DND-41 (cell line): ENCODE measurements at regions not wholly inside any gene's neighbourhood (a gene's known extent, or its start where the extent isn't known, plus 50 kb on each side); places are given as distances from the start of the nearest gene placed in this dataset.

Source experiments
- ATAC-seq: fragments of 200-7000 bp; cut with Tn5 transposase; 3 replicates; pipeline ENCODE4 v1.9.1; 2021; ENCODE audit warnings: low read depth; ENCODE audit not compliant: insufficient read depth
- DNase-seq: peaks from one replicate; pipeline ENCODE4 v3.0.0-alpha.2; 2020
- H2AFZ ChIP-seq: 2 replicates; pipeline ENCODE4 v1.6.0; 2012; ENCODE audit warnings: low read depth, low read length
- H3K27ac ChIP-seq: 2 replicates; pipeline ENCODE4 v1.5.1; 2012; ENCODE audit warnings: low read length, inconsistent platforms
- H3K27me3 ChIP-seq: fragments of 200-600 bp; sonication (generic); 2 replicates; pipeline ENCODE4 v1.6.0; 2012; ENCODE audit warnings: low read length, mild to moderate bottlenecking, inconsistent platforms; ENCODE audit not compliant: insufficient read depth, poor library complexity
- H3K36me3 ChIP-seq: 2 replicates; pipeline ENCODE4 v1.5.1; 2012; ENCODE audit warnings: low read length, inconsistent platforms; ENCODE audit not compliant: insufficient read depth
- H3K4me1 ChIP-seq: 2 replicates; pipeline ENCODE4 v1.5.1; 2012; ENCODE audit warnings: mild to moderate bottlenecking, low read length; ENCODE audit not compliant: insufficient read depth
- H3K4me2 ChIP-seq: 2 replicates; pipeline ENCODE4 v1.6.0; 2012; ENCODE audit warnings: mild to moderate bottlenecking, moderate library complexity, low read length, inconsistent platforms; ENCODE audit not compliant: insufficient read depth
- H3K4me3 ChIP-seq, 2 experiments: fragments of 200-600 bp in 1 of 2; shearing (Covaris generic) in 1 of 2; 2 replicates each; pipeline ENCODE4 v1.5.1; 2012 to 2016; ENCODE audit warnings: inconsistent platforms in 2 of 2, low read length in 2 of 2, mild to moderate bottlenecking in 2 of 2, low read depth in 1 of 2, moderate library complexity in 1 of 2
- H3K79me2 ChIP-seq: 2 replicates; pipeline ENCODE4 v1.6.0; 2012; ENCODE audit warnings: low read length, inconsistent platforms; ENCODE audit not compliant: insufficient read depth
- H3K9ac ChIP-seq: 2 replicates; pipeline ENCODE4 v1.6.0; 2012; ENCODE audit warnings: low read depth, mild to moderate bottlenecking, inconsistent platforms, low read length, moderate library complexity
- H3K9me3 ChIP-seq: 2 replicates; pipeline ENCODE4 v1.5.1; 2012; ENCODE audit warnings: low read length, moderate library complexity, mild to moderate bottlenecking, inconsistent platforms; ENCODE audit not compliant: insufficient read depth, severe bottlenecking
- H4K20me1 ChIP-seq: 2 replicates; pipeline ENCODE4 v1.6.0; 2012; ENCODE audit warnings: low read length; ENCODE audit not compliant: insufficient read depth
- CTCF ChIP-seq: IDR thresholded peaks from 2 replicates; pipeline ENCODE4 v1.5.1; 2012; ENCODE audit warnings: borderline replicate concordance, low read length, moderate library complexity, mild to moderate bottlenecking; ENCODE audit not compliant: poor library complexity, severe bottlenecking; ENCODE audit errors: extremely low read depth
- EZH2 ChIP-seq: IDR thresholded peaks from 3 replicates; pipeline ENCODE4 v1.6.1; 2012; ENCODE audit warnings: borderline replicate concordance, low read depth, mild to moderate bottlenecking, moderate library complexity, low read length, inconsistent platforms; ENCODE audit not compliant: severe bottlenecking

- Histone ChIP-seq H3K36me3 (no peaks in the 10 kb centered on the region), H3K9ac (no peak overlapping the region), H3K4me1 (no peaks in the 10 kb centered on the region), H3K4me2 (no peak overlapping the region), H3K9me3 (no peaks in the 10 kb centered on the region), H3K79me2 (no peaks in the 10 kb centered on the region), H3K27ac (no peak overlapping the region), H2AFZ (no peak overlapping the region), H4K20me1 (no peaks in the 10 kb centered on the region), H3K27me3 (no peaks in the 10 kb centered on the region), H3K4me3 (no peak overlapping the region)
- TF ChIP-seq EZH2 (no peak), CTCF (no peak)
- DNase-seq (no peak), ATAC-seq (no peak)
Measured at GRCh38 chr3:124653071-124653796, 77.0 kb upstream of the UMPS start.

- Histone ChIP-seq H3K27me3 (peaks cover under 1% of the 10 kb centered on the region), H3K79me2 (no peaks in the 10 kb centered on the region), H3K9ac (no peak overlapping the region), H4K20me1 (no peaks in the 10 kb centered on the region), H3K9me3 (no peaks in the 10 kb centered on the region), H3K4me1 (no peaks in the 10 kb centered on the region), H2AFZ (no peak overlapping the region), H3K36me3 (no peaks in the 10 kb centered on the region), H3K4me3 (no peak overlapping the region), H3K27ac (no peak overlapping the region), H3K4me2 (no peak overlapping the region)
- DNase-seq (no peak), ATAC-seq (no peak)
- TF ChIP-seq CTCF (no peak), EZH2 (no peak)
Measured at GRCh38 chr3:124653797-124654469, 76.3 kb upstream of the UMPS start.

DNA sequence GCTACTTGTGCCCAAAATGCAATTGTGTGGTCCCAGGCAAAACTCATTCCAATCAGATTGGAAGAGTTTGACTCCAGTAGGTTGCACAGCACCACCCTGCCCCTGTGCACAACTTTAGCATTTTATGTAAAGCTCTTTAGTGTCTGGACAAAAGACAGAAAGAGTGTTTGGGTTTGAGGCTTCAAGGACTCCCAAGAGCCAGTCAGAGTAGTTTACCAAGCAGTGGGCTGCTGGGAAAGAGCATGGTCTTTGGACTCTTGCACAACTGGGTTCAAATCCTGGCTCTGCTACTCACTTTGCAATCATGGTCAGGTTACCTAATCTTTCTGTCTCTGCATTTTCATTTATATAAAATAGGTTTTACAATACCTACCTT lies 75.8 kb upstream of the UMPS start:
- no peak overlapping the region for H3K4me2 ChIP-seq
- H3K9me3 ChIP-seq: no peaks in the 10 kb centered on the region
- H3K4me3 ChIP-seq: no peak overlapping the region
- peaks cover 6% of the 10 kb centered on the region for H3K27me3 ChIP-seq
- H2AFZ ChIP-seq: no peak overlapping the region
- ATAC-seq: no peak
- no peak for DNase-seq
- no peak for TF ChIP-seq CTCF
- no peak overlapping the region for H3K27ac ChIP-seq
- H4K20me1 ChIP-seq: no peaks in the 10 kb centered on the region
- no peaks in the 10 kb centered on the region for H3K36me3 ChIP-seq
- H3K79me2 ChIP-seq: no peaks in the 10 kb centered on the region
- H3K4me1 ChIP-seq: no peaks in the 10 kb centered on the region
- no peak overlapping the region for H3K9ac ChIP-seq
